Vagina (tissue), 2 donors: ENCODE measurements at regions not wholly inside any gene's neighbourhood (a gene's known extent, or its start where the extent isn't known, plus 50 kb on each side); places are given as distances from the start of the nearest gene placed in this dataset.

Source experiments
- POLR2A ChIP-seq, 2 donors: fragments of 450-650 bp; IDR thresholded peaks; one replicate each; pipeline ENCODE4 v1.6.1; 2017; ENCODE audit warnings: antibody characterized with exemption in 2 of 2, mild to moderate bottlenecking in 2 of 2, moderate library complexity in 2 of 2
- TF ChIP-seq, protein P1 (sequence below), 3 experiments: fragments of 450-650 bp in 2 of 3; fragments of 200-600 bp in 1 of 3; sonication (generic) in 1 of 3; IDR thresholded peaks; one replicate each; pipeline ENCODE4 v1.5.1; 2017 to 2019; ENCODE audit warnings: antibody characterized with exemption in 3 of 3, mild to moderate bottlenecking in 2 of 3, moderate library complexity in 2 of 3

- TF ChIP-seq, protein P1, sequence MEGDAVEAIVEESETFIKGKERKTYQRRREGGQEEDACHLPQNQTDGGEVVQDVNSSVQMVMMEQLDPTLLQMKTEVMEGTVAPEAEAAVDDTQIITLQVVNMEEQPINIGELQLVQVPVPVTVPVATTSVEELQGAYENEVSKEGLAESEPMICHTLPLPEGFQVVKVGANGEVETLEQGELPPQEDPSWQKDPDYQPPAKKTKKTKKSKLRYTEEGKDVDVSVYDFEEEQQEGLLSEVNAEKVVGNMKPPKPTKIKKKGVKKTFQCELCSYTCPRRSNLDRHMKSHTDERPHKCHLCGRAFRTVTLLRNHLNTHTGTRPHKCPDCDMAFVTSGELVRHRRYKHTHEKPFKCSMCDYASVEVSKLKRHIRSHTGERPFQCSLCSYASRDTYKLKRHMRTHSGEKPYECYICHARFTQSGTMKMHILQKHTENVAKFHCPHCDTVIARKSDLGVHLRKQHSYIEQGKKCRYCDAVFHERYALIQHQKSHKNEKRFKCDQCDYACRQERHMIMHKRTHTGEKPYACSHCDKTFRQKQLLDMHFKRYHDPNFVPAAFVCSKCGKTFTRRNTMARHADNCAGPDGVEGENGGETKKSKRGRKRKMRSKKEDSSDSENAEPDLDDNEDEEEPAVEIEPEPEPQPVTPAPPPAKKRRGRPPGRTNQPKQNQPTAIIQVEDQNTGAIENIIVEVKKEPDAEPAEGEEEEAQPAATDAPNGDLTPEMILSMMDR (IDR thresholded peaks at IDR 0.05), result no peak
- no peak for TF ChIP-seq POLR2A (IDR thresholded peaks at IDR 0.05)
Observed at GRCh38 chr13:80255946-80256345, 85.0 kb downstream of the SPRY2 start.
